HL-60 (cell line): ENCODE measurements at regions not wholly inside any gene's neighbourhood (a gene's known extent, or its start where the extent isn't known, plus 50 kb on each side); places are given as distances from the start of the nearest gene placed in this dataset.

Experiments
- CTCF ChIP-seq: IDR thresholded peaks from one replicate; pipeline ENCODE4 v1.5.1; 2011; ENCODE audit warnings: low read length, control low read depth, inconsistent platforms; ENCODE audit not compliant: insufficient read depth
- POLR2AphosphoS5 ChIP-seq: IDR thresholded peaks from 2 replicates; pipeline ENCODE4 v1.6.1; 2012; ENCODE audit warnings: low read depth

DNA sequence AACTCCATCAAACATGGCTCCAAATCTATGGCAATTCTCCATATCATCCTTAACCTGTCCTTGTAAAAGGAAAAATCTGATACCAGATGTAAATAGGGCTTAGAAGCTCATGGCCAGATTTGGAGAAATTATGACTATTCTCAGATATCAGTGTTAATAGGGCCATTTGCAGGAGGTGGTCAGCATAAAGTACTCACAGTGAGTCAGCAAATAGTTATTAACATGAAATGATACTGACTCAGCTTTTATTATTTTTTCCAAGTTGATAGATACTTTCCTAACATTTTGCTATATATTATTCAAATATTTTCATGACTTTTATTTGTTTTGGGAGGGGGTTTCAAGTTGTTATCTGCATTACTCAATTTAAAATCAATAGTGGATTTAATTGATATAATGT, 255.8 kb downstream of the MFSD1 start:
- TF ChIP-seq CTCF = no peak
- TF ChIP-seq POLR2AphosphoS5 = no peak
